ENCODE measurements at regions not wholly inside any gene's neighbourhood (a gene's known extent, or its start where the extent isn't known, plus 50 kb on each side); places are given as distances from the start of the nearest gene placed in this dataset.
A peak's percentile ranks its signal among the peaks of the same experiment; 100 is the strongest.

DNA sequence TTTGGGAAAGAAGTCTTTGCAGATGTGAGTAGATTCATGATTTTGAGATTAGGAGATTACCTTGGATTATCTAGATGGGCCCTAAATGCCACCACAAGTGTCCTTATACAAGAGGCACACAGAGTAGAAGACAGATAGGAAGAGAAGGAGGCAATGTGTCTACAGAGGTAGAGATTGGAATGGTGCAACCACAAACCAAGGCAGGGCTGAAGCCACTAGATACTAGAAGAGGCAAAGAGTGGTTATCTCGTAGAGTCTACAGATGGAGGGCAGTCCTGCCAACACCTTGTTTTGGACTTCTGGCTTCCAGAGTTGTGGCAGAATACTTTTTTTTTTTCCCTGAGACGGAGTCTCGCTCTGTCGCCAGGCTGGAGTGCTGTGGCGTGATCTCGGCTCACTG is 138.3 kb upstream of the AKIRIN2 start:
- H3K9me3 ChIP-seq: peaks cover 0 to 5% (median 2%) of the 10 kb centered on the region in 4 donors
- no peak overlapping the region for H3K4me3 ChIP-seq
- no peak for TF ChIP-seq EP300 (IDR thresholded peaks at IDR 0.05)
- TF ChIP-seq POLR2AphosphoS5 (IDR thresholded peaks at IDR 0.05): no peak
- TF ChIP-seq POLR2A (IDR thresholded peaks at IDR 0.05): no peak
- TF ChIP-seq, protein P1, sequence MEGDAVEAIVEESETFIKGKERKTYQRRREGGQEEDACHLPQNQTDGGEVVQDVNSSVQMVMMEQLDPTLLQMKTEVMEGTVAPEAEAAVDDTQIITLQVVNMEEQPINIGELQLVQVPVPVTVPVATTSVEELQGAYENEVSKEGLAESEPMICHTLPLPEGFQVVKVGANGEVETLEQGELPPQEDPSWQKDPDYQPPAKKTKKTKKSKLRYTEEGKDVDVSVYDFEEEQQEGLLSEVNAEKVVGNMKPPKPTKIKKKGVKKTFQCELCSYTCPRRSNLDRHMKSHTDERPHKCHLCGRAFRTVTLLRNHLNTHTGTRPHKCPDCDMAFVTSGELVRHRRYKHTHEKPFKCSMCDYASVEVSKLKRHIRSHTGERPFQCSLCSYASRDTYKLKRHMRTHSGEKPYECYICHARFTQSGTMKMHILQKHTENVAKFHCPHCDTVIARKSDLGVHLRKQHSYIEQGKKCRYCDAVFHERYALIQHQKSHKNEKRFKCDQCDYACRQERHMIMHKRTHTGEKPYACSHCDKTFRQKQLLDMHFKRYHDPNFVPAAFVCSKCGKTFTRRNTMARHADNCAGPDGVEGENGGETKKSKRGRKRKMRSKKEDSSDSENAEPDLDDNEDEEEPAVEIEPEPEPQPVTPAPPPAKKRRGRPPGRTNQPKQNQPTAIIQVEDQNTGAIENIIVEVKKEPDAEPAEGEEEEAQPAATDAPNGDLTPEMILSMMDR (IDR thresholded peaks at IDR 0.05): no peak
- no peaks in the 10 kb centered on the region for H3K36me3 ChIP-seq
- no peaks in the 10 kb centered on the region for H3K4me1 ChIP-seq
- H3K27ac ChIP-seq: no peak overlapping the region
- H3K27me3 ChIP-seq: no peaks in the 10 kb centered on the region
- DNase-seq: no peak
- intact Hi-C loops (cut with DNase I; ENCODE audit: low total_unique reads): no loop called here
- WGBS, 5 donors: 79 to 97% (median 93%) methylated on average over 6 of the region's 6 CpGs

DNA sequence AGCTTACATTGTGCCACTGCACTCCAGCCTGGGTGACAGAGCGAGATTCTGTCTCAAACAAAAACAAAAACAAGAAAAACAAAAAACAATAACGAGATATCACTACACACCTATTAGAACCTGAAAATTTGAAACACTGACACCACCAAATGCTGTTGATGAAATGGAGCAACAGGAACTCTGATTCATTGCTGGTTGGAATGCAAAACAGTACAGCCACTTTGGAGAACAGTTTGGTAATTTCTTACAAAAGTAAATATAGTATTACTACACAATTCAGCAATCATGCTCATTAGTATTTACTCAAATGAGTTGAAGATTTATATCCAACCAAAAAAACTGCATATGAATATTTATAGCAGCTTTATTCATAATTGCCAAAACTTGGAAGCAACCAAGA is 135.8 kb upstream of the AKIRIN2 start:
- Histone ChIP-seq H3K27me3 (no peaks in the 10 kb centered on the region), H3K4me1 (no peaks in the 10 kb centered on the region), H3K36me3 (no peaks in the 10 kb centered on the region), H3K4me3 (no peak overlapping the region), H3K9me3 (peaks cover 0 to 5% (median 2%) of the 10 kb centered on the region in 4 donors), H3K27ac (no peak overlapping the region)
- TF ChIP-seq POLR2A (IDR thresholded peaks at IDR 0.05): no peak
- TF ChIP-seq POLR2AphosphoS5 (IDR thresholded peaks at IDR 0.05): no peak
- TF ChIP-seq EP300 (IDR thresholded peaks at IDR 0.05): no peak
- TF ChIP-seq, protein P1 (IDR thresholded peaks at IDR 0.05): no peak
- 43 to 66% (median 52%) methylated on average over 2 of the region's 2 CpGs for WGBS, 5 donors
- DNase-seq: no peak
- intact Hi-C loops (cut with DNase I; ENCODE audit: low total_unique reads): no loop called here

DNA sequence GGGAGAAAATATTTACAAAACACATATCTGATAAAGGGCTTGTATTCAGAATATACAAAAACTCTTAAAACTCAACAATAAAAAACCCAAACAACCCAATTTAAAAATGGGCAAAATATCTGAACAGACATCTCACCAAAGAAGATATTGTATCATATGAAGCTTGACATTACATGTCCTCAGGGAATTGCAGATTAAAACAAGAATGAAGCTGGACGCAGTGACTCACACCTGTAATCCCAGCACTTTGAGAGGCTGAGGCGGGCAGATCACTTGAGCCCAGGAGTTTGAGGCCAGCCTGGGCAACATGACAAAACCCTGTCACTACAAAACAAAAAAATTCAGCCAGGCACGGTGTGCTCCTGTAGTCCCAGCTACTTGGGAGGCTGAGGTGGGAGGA is 135.4 kb upstream of the AKIRIN2 start:
- Histone ChIP-seq H3K27me3 (no peaks in the 10 kb centered on the region), H3K9me3 (peaks cover 0 to 5% (median 2%) of the 10 kb centered on the region in 4 donors), H3K4me1 (peaks cover 0 to 1% (median 0%) of the 10 kb centered on the region in 4 donors), H3K27ac (no peak overlapping the region), H3K4me3 (no peak overlapping the region), H3K36me3 (no peaks in the 10 kb centered on the region)
- DNase-seq: no peak
- intact Hi-C loops (cut with DNase I; ENCODE audit: low total_unique reads): no loop called here
- no peak for TF ChIP-seq POLR2A (IDR thresholded peaks at IDR 0.05)
- no peak for TF ChIP-seq POLR2AphosphoS5 (IDR thresholded peaks at IDR 0.05)
- no peak for TF ChIP-seq EP300 (IDR thresholded peaks at IDR 0.05)
- TF ChIP-seq, protein P1 (IDR thresholded peaks at IDR 0.05): no peak
- 70 to 95% (median 92%) methylated on average over 3 of the region's 3 CpGs for WGBS, 5 donors

DNA sequence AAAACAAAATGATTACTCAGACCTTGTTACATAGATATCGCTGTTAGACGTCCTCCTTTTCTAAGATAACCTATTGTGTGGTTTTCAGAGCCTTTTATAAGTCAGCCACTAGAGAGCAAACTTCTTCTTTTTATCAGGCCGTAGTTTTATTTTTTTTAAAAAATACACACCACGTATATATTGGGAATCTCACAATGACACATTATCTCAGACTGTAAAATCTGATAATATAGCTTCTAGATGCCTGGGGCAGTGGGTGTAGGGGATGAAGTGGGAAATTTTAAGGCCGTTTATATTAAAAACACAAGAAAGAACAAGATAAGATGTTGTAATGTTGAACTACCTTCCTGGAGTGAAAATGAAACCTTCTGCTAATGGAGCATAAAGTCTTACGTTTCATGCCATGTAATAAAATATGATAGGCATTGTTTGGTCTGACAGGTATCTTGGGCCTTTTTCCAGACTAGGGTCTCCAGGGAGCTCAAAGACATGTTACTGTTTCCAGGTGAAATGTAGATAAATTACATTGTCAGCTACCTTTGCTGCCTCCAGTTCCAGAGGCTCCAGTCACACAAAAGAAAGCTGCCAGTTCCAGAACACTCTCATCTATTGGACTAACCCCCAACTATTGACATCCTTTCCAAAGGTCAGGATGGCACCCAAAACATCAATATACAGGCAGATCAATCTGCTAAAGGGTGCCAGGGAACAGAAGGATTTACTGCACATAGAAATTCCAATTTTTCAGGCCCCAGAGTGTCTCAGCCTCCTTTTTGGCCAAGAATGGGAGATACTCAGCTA is 130.2 kb upstream of the AKIRIN2 start:
- intact Hi-C loops (cut with DNase I; ENCODE audit: low total_unique reads): no loop called here
- no peaks in the 10 kb centered on the region for H3K9me3 ChIP-seq
- WGBS, 5 donors: 2 to 4% (median 3%) methylated on average over 6 of the region's 6 CpGs

More for the DNA sequence above, 130.2 kb upstream of the AKIRIN2 start:
- Histone ChIP-seq H3K27me3 (no peaks in the 10 kb centered on the region), H3K36me3 (no peaks in the 10 kb centered on the region), H3K27ac (peak overlapping the region in 3 of 5 donors; percentile 27 to 47 (median 40)), H3K4me3 (peak overlapping the region; percentile 33 to 43 (median 40)), H3K4me1 (peaks cover 0 to 9% (median 3%) of the 10 kb centered on the region in 4 donors)
- TF ChIP-seq POLR2AphosphoS5 (IDR thresholded peaks at IDR 0.05): no peak
- TF ChIP-seq, protein P1 (IDR thresholded peaks at IDR 0.05): peak in 4 of 7 experiments; percentile 7 to 30 (median 18)
- TF ChIP-seq POLR2A (IDR thresholded peaks at IDR 0.05): no peak
- DNase-seq: peak in 1 of 2 donors; percentile 39
